ENCODE measurements at regions not wholly inside any gene's neighbourhood (a gene's known extent, or its start where the extent isn't known, plus 50 kb on each side); places are given as distances from the start of the nearest gene placed in this dataset.

GRCh38 chr6:85364344-85364743 lies 85.5 kb upstream of the NT5E start:
- Histone ChIP-seq H3K9me3 (ENCODE audit: control insufficient read depth, low read length) (no peaks in the 10 kb centered on the region), H3K36me3 (ENCODE audit: control insufficient read depth, insufficient read depth, low read length) (no peaks in the 10 kb centered on the region), H3K27me3 (ENCODE audit: control insufficient read depth, insufficient read depth, low read length, poor library complexity, severe bottlenecking) (no peaks in the 10 kb centered on the region), H3K9ac (ENCODE audit: extremely low read depth, low read length, poor library complexity, severe bottlenecking) (no peak overlapping the region), H3K4me1 (ENCODE audit: control insufficient read depth, insufficient read depth, low read length) (no peaks in the 10 kb centered on the region), H3K27ac (ENCODE audit: low read depth, low read length) (no peak overlapping the region), H3K4me3 (ENCODE audit: low read length) (no peak overlapping the region)
- TF ChIP-seq, protein P1, sequence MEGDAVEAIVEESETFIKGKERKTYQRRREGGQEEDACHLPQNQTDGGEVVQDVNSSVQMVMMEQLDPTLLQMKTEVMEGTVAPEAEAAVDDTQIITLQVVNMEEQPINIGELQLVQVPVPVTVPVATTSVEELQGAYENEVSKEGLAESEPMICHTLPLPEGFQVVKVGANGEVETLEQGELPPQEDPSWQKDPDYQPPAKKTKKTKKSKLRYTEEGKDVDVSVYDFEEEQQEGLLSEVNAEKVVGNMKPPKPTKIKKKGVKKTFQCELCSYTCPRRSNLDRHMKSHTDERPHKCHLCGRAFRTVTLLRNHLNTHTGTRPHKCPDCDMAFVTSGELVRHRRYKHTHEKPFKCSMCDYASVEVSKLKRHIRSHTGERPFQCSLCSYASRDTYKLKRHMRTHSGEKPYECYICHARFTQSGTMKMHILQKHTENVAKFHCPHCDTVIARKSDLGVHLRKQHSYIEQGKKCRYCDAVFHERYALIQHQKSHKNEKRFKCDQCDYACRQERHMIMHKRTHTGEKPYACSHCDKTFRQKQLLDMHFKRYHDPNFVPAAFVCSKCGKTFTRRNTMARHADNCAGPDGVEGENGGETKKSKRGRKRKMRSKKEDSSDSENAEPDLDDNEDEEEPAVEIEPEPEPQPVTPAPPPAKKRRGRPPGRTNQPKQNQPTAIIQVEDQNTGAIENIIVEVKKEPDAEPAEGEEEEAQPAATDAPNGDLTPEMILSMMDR (conservative IDR thresholded peaks at IDR 0.05), result no peak
- Mint-ChIP-seq H3K4me1 (no peaks in the 10 kb centered on the region), H3K4me3 (no peak overlapping the region), H3K36me3 (ENCODE audit: low read depth) (no peaks in the 10 kb centered on the region), H3K9me3 (no peaks in the 10 kb centered on the region), H3K27me3 (ENCODE audit: insufficient read depth) (peaks cover 7% of the 10 kb centered on the region), H3K27ac (no peak overlapping the region)
- 86 to 100% methylated on average over 1 to 2 of the region's 2 CpGs for WGBS, 2 experiments (ENCODE audit: insufficient coverage in 1 of 2, insufficient read length in 1 of 2)
- no peak for DNase-seq

- Histone ChIP-seq H3K9me3 (ENCODE audit: control insufficient read depth, low read length) (no peaks in the 10 kb centered on the region), H3K9ac (ENCODE audit: extremely low read depth, low read length, poor library complexity, severe bottlenecking) (no peak overlapping the region), H3K27ac (ENCODE audit: low read depth, low read length) (no peak overlapping the region), H3K4me3 (ENCODE audit: low read length) (no peak overlapping the region), H3K36me3 (ENCODE audit: control insufficient read depth, insufficient read depth, low read length) (no peaks in the 10 kb centered on the region), H3K27me3 (ENCODE audit: control insufficient read depth, insufficient read depth, low read length, poor library complexity, severe bottlenecking) (no peaks in the 10 kb centered on the region), H3K4me1 (ENCODE audit: control insufficient read depth, insufficient read depth, low read length) (no peaks in the 10 kb centered on the region)
- DNase-seq, result no peak
- Mint-ChIP-seq H3K27me3 (ENCODE audit: insufficient read depth) (peaks cover 7% of the 10 kb centered on the region), H3K27ac (no peak overlapping the region), H3K4me1 (no peaks in the 10 kb centered on the region), H3K36me3 (ENCODE audit: low read depth) (no peaks in the 10 kb centered on the region), H3K4me3 (no peak overlapping the region), H3K9me3 (no peaks in the 10 kb centered on the region)
- TF ChIP-seq, protein P1 (conservative IDR thresholded peaks at IDR 0.05), result no peak
- 87 to 89% methylated on average over 1 to 2 of the region's 2 CpGs for WGBS, 2 experiments (ENCODE audit: insufficient coverage in 1 of 2, insufficient read length in 1 of 2)
Measured at GRCh38 chr6:85363870-85364269, 86.0 kb upstream of the NT5E start.

DNA sequence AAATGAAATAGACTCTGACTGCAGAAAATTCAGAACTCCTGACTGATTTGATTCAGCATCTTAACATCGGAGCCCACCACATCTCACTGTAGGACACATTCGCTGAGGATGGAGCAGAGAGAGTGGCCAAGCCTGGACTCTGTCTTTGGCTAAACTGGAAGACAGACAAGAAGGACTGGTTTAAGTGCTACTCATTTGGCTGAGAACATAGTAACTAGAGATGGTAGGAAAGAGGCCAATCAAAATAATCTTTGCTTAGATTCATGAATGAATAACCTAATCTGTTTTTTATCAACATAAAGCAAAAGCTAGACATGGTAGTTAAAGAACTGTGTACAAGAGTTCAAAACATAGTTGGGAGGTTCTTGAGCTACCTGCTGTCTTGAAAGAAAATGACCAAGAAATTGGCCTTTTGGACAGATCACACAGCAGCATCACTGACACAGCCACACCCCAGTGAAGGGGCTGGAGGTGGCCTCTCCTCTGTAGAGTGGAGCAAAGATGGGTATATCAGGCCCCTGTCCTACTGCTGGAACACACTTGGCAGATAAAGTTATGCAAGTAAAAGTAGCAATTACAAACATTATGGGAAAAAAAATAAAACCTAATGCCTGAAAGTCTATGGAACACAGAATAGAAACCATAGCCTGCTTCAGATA lies 87.1 kb upstream of the NT5E start:
- no peak overlapping the region for H3K27ac Mint-ChIP-seq
- H3K9ac ChIP-seq (ENCODE audit: extremely low read depth, low read length, poor library complexity, severe bottlenecking), result no peak overlapping the region
- H3K36me3 ChIP-seq (ENCODE audit: control insufficient read depth, insufficient read depth, low read length), result no peaks in the 10 kb centered on the region
- TF ChIP-seq, protein P1 (conservative IDR thresholded peaks at IDR 0.05), result no peak
- 94% methylated on average over 2 of the region's 2 CpGs; no CpG with 5 or more reads in 1 of the 2 experiments for WGBS, 2 experiments (ENCODE audit: insufficient coverage in 1 of 2, insufficient read length in 1 of 2)
- no peak overlapping the region for H3K27ac ChIP-seq (ENCODE audit: low read depth, low read length)
- no peak overlapping the region for H3K4me3 ChIP-seq (ENCODE audit: low read length)
- H3K27me3 ChIP-seq (ENCODE audit: control insufficient read depth, insufficient read depth, low read length, poor library complexity, severe bottlenecking), result no peaks in the 10 kb centered on the region
- H3K4me1 ChIP-seq (ENCODE audit: control insufficient read depth, insufficient read depth, low read length), result no peaks in the 10 kb centered on the region
- no peaks in the 10 kb centered on the region for H3K9me3 ChIP-seq (ENCODE audit: control insufficient read depth, low read length)
- H3K36me3 Mint-ChIP-seq (ENCODE audit: low read depth), result no peaks in the 10 kb centered on the region
- no peak overlapping the region for H3K4me3 Mint-ChIP-seq
- no peaks in the 10 kb centered on the region for H3K4me1 Mint-ChIP-seq
- H3K27me3 Mint-ChIP-seq (ENCODE audit: insufficient read depth), result peaks cover 7% of the 10 kb centered on the region
- no peaks in the 10 kb centered on the region for H3K9me3 Mint-ChIP-seq
- no peak for DNase-seq
